Thyroid gland (tissue), 4 donors: ENCODE measurements at regions not wholly inside any gene's neighbourhood (a gene's known extent, or its start where the extent isn't known, plus 50 kb on each side); places are given as distances from the start of the nearest gene placed in this dataset.
"Not testable (repeated sequence)": the region's sequence is repeated elsewhere in the genome, so short reads cannot be mapped to it uniquely, and the experiment has no call there.

Experiments
- DNase-seq, 2 donors: peaks; one replicate each; pipeline ENCODE4 v3.0.0-alpha.2; 2019
- H3K27ac ChIP-seq, 3 donors: fragments of 200-600 bp; sonication (generic); 1 replicate in 2 of 3; 2 replicates in 1 of 3; pipeline ENCODE4 v1.5.1; 2016 to 2019; ENCODE audit warnings: mild to moderate bottlenecking in 1 of 3, moderate library complexity in 1 of 3
- H3K27me3 ChIP-seq: fragments of 200-600 bp; sonication (generic); one replicate; pipeline ENCODE4 v1.5.1; 2019
- H3K36me3 ChIP-seq, 2 donors: fragments of 200-600 bp; sonication (generic); one replicate each; pipeline ENCODE4 v1.5.1; 2016 to 2019
- H3K4me1 ChIP-seq, 2 donors: fragments of 200-600 bp; sonication (generic); one replicate each; pipeline ENCODE4 v1.5.1; 2017 to 2019
- H3K4me3 ChIP-seq, 3 donors: fragments of 200-600 bp; sonication (generic); replicated peaks in 1 of 3; 1 replicate in 2 of 3; 2 replicates in 1 of 3; pipeline ENCODE4 v1.5.1; 2016; ENCODE audit warnings: mild to moderate bottlenecking in 1 of 3
- H3K9me3 ChIP-seq: fragments of 200-600 bp; sonication (generic); one replicate; pipeline ENCODE4 v1.5.1; 2017
- POLR2A ChIP-seq, 2 donors: fragments of 450-650 bp; IDR thresholded peaks; one replicate each; pipeline ENCODE4 v1.6.1; 2017; ENCODE audit warnings: antibody characterized with exemption in 2 of 2, mild to moderate bottlenecking in 2 of 2, moderate library complexity in 1 of 2
- WGBS, 2 donors: methylation state at CpG; one replicate each; pipeline ENCODE4 v1.1.5; 2017; 5-methylcytosine and 5-hydroxymethylcytosine counted together
- intact Hi-C: fragments of 100-400 bp; cut with DNase I; formaldehyde crosslinking; loops from one replicate; pipeline ENCODE4 v1.15.1; 2023
- TF ChIP-seq, protein P1 (sequence below), 6 experiments: fragments of 200-600 bp in 3 of 6; fragments of 450-650 bp in 3 of 6; sonication (generic) in 3 of 6; IDR thresholded peaks; one replicate each; pipeline ENCODE4 v1.5.1; 2016 to 2019; ENCODE audit warnings: antibody characterized with exemption in 6 of 6, mild to moderate bottlenecking in 2 of 6, inconsistent platforms in 1 of 6, moderate library complexity in 1 of 6

DNA sequence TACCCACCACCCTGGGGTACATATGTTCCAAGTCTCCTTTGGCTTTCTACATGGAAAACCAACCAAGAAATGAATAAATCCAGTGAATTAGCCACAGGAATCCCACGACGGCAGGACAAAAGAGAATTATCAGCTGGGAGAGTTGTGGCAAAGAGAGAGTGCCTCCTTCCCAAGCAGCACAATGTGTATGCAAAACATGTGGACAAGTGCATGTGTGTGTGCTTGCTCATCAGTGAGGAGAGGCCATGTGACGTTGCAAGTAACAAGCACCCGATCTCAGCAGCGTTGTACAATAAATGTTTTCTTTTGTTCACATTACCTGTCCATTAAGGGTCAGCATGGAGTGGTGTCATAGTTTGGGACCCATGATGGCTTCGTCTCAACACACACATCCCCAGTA lies 50.0 kb upstream of the EMX2 start:
- WGBS, 2 donors, result 41 to 55% methylated on average over 5 to 6 of the region's 6 CpGs
- H3K9me3 ChIP-seq, result no peaks in the 10 kb centered on the region
- intact Hi-C loops, result loop anchor here (10.0 kb wide), 1 partner anchor 962 kb away; no protein-coding TSS in a partner anchor
- TF ChIP-seq, protein P1, sequence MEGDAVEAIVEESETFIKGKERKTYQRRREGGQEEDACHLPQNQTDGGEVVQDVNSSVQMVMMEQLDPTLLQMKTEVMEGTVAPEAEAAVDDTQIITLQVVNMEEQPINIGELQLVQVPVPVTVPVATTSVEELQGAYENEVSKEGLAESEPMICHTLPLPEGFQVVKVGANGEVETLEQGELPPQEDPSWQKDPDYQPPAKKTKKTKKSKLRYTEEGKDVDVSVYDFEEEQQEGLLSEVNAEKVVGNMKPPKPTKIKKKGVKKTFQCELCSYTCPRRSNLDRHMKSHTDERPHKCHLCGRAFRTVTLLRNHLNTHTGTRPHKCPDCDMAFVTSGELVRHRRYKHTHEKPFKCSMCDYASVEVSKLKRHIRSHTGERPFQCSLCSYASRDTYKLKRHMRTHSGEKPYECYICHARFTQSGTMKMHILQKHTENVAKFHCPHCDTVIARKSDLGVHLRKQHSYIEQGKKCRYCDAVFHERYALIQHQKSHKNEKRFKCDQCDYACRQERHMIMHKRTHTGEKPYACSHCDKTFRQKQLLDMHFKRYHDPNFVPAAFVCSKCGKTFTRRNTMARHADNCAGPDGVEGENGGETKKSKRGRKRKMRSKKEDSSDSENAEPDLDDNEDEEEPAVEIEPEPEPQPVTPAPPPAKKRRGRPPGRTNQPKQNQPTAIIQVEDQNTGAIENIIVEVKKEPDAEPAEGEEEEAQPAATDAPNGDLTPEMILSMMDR (IDR thresholded peaks at IDR 0.05), result no peak
- TF ChIP-seq POLR2A (IDR thresholded peaks at IDR 0.05), result no peak
- H3K27me3 ChIP-seq, result no peaks in the 10 kb centered on the region
- H3K36me3 ChIP-seq, result no peaks in the 10 kb centered on the region
- no peak for DNase-seq
- no peaks in the 10 kb centered on the region for H3K4me1 ChIP-seq
- no peak overlapping the region for H3K27ac ChIP-seq
- no peak overlapping the region for H3K4me3 ChIP-seq

DNA sequence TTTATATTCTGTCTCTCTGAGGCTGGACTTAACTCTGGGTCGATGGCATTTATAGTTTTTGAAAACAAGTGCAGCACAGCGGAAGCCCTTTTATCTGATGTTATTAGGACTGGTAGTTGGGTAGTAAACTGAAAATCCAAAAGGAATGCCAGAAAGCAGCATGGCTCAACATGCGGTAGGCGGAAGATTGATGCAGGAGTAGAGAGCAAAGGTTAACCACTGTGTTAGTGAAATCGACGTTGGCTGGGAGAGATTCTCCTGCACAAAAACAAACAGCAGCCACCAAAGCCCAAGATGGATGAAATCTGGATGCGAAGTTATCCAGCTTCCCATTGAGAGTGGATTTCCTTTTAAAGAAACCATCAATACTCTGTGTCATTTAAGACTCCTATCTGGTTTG lies 54.5 kb upstream of the EMX2 start:
- Histone ChIP-seq H3K36me3 (no peaks in the 10 kb centered on the region), H3K4me3 (no peak overlapping the region), H3K4me1 (no peaks in the 10 kb centered on the region), H3K9me3 (no peaks in the 10 kb centered on the region), H3K27me3 (no peaks in the 10 kb centered on the region), H3K27ac (no peak overlapping the region)
- WGBS, 2 donors, result 80 to 84% methylated on average over 7 of the region's 7 CpGs
- DNase-seq, result no peak
- TF ChIP-seq POLR2A (IDR thresholded peaks at IDR 0.05), result no peak
- TF ChIP-seq, protein P1 (IDR thresholded peaks at IDR 0.05), result no peak
- intact Hi-C loops, result no loop called here

DNA sequence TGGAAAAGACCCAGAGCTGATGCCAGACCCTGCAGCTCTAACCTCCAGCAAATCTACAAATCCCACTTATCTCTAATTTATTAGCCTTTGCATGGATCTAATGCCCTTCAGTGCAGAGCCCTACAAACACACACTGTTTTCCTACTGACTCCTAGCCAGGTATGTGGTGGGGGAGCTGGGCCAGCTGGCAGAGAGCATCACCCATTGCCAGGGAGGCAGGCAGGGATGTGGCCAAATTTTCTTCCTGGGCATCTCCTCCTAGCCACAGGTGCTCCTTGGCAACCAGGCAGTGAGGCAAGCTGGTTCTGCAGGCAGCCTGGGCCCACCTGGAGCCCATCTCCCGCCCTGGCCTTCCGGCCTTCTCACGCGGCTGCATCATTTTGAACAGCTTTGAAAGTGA lies 55.9 kb upstream of the EMX2 start:
- intact Hi-C loops, result no loop called here
- H3K27me3 ChIP-seq, result no peaks in the 10 kb centered on the region
- TF ChIP-seq POLR2A (IDR thresholded peaks at IDR 0.05), result no peak
- TF ChIP-seq, protein P1 (IDR thresholded peaks at IDR 0.05), result no peak
- no peak for DNase-seq
- H3K4me3 ChIP-seq, result no peak overlapping the region
- no peak overlapping the region for H3K27ac ChIP-seq
- no peaks in the 10 kb centered on the region for H3K36me3 ChIP-seq
- 98 to 100% methylated on average over 4 of the region's 4 CpGs for WGBS, 2 donors
- H3K4me1 ChIP-seq, result no peaks in the 10 kb centered on the region
- H3K9me3 ChIP-seq, result no peaks in the 10 kb centered on the region

DNA sequence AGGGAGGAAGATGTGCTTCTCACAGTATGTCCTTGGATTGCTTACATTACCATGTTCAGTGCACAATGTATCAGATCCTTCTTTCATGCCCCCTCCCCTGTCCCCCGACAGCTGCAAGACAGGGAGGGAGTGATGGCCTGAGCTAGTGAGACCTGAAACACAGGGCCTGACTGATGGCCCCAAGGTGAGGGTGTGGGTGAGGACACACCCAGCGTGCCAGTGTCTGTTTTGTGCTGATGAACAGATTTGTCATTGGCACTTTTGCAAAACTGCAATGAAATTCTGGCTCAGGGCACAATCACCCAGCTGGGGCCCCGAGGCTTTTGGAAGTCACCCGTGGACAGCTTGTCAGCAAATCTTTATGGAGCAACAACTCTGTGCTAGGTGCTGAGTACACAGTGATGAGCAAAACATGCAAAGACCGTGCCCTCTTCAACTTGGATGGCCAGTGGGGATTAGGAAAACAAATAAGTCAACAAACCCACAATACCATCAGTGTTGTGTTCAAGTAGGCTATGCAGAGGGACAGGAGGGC lies 59.4 kb upstream of the EMX2 start:
- Histone ChIP-seq H3K4me3 (no peak overlapping the region), H3K36me3 (no peaks in the 10 kb centered on the region), H3K27ac (no peak overlapping the region), H3K27me3 (no peaks in the 10 kb centered on the region), H3K9me3 (no peaks in the 10 kb centered on the region), H3K4me1 (no peaks in the 10 kb centered on the region)
- WGBS, 2 donors, result 69 to 71% methylated on average over 5 of the region's 5 CpGs
- TF ChIP-seq POLR2A (IDR thresholded peaks at IDR 0.05), result no peak
- TF ChIP-seq, protein P1 (IDR thresholded peaks at IDR 0.05), result no peak
- no peak for DNase-seq
- intact Hi-C loops, result no loop called here

DNA sequence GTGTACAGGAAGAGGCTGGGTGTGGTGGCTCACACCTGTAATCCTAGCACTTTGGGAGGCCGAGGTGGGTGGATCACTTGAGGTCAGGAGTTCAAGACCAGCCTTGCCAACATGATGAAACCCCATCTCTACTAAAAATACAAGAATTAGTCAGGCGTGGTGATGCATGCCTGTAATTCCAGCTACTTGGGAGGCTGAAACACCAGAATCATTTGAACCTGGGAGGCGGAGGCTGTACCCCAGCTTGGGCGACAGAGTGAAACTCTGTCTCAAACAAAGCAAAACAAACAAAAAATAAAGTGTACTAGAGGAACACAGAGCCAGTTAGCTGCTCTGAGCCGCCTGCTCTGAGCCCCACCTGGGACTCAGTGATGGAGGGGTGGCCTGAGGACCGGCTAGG lies 61.5 kb upstream of the EMX2 start:
- DNase-seq, intact Hi-C loops, H3K4me3 ChIP-seq, H3K27me3 ChIP-seq, H3K9me3 ChIP-seq, H3K27ac ChIP-seq, H3K4me1 ChIP-seq, H3K36me3 ChIP-seq: not testable (repeated sequence)
- 77 to 81% methylated on average over 6 of the region's 6 CpGs for whole genome bisulfite sequencing, 2 donors

DNA sequence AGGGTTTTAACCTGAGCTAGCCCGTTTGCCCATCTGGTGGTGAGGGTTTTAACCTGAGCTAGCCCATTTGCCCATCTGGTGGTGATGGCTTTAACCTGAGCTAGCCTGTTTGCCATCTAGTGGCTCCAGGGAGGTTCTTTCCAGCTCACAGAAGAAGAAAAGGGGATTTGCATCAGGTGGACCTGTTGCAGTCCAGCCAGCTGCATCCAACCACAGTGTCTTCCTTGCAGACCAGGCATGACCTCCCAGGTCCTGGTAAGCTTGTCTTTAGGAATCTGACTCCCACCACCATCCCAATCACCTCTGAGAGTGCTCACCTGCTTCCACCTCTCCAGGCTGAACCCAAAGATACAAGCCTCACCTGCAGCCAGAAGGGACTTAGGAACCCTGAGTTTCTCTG lies 62.4 kb upstream of the EMX2 start:
- Histone ChIP-seq H3K36me3 (no peaks in the 10 kb centered on the region), H3K27me3 (no peaks in the 10 kb centered on the region), H3K4me3 (no peak overlapping the region), H3K9me3 (no peaks in the 10 kb centered on the region), H3K27ac (no peak overlapping the region), H3K4me1 (no peaks in the 10 kb centered on the region)
- WGBS, 2 donors, result 60 to 78% methylated on average over 1 of the region's 1 CpG
- DNase-seq, result no peak
- intact Hi-C loops, result no loop called here
- TF ChIP-seq, protein P1 (IDR thresholded peaks at IDR 0.05), result no peak
- no peak for TF ChIP-seq POLR2A (IDR thresholded peaks at IDR 0.05)
